C1 segment of cervical spinal cord (tissue), 14 donors: ENCODE measurements at regions not wholly inside any gene's neighbourhood (a gene's known extent, or its start where the extent isn't known, plus 50 kb on each side); places are given as distances from the start of the nearest gene placed in this dataset.
"Not testable (repeated sequence)": the region's sequence is repeated elsewhere in the genome, so short reads cannot be mapped to it uniquely, and the experiment has no call there.

Experiments used
- DNase-seq, 14 donors: peaks; one replicate each; lab custom pipeline; 2025; lab: John Stamatoyannopoulos, UW

DNA sequence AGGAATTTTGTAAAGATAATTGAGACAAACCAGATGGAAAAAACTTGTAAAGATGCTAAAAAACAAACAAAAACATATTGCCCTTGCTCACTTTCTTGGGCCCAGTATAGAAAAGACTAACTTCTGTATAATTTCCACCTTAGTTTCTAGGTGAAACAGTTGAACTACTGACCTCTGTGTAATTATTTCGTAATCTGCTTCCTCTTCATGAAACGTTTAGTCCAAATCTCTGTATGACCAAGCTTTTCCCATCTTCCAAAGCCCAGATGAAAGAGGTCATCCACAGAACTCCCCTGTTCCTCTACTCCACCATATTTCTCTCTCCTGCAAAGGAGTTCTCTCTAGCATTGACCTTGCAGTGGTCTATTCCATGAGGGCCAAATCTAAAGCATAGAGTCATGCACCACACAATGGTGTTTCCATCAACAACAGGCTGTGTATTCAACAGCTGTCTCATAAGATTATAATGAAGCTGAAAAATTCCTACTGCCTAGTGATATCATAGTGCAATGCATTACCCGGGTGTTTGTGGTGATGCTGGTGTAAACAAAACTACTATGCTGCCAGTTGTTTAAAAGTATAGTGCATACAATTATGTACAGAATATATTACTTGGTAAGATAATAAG is 647.6 kb downstream of the TNS3 start:
- no peak for DNase-seq

DNA sequence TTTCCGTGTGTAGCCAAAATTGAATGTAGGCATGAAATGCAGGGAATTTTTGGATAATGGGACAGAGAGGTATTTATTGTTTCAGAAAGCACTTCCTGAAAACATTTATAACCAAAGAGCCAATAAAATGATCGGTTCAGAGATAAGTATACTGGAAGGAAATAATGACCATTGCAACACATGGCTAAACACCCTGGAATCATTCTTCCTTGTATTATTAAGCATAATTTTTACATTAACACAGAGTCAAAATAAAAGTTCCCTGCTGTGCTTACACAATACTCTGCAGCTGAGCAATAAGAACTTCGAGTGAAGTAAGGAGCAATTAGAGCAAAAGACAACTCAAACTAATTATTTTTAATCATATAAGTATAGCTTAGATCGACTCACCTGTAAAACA is 648.3 kb downstream of the TNS3 start:
- DNase-seq = no peak

DNA sequence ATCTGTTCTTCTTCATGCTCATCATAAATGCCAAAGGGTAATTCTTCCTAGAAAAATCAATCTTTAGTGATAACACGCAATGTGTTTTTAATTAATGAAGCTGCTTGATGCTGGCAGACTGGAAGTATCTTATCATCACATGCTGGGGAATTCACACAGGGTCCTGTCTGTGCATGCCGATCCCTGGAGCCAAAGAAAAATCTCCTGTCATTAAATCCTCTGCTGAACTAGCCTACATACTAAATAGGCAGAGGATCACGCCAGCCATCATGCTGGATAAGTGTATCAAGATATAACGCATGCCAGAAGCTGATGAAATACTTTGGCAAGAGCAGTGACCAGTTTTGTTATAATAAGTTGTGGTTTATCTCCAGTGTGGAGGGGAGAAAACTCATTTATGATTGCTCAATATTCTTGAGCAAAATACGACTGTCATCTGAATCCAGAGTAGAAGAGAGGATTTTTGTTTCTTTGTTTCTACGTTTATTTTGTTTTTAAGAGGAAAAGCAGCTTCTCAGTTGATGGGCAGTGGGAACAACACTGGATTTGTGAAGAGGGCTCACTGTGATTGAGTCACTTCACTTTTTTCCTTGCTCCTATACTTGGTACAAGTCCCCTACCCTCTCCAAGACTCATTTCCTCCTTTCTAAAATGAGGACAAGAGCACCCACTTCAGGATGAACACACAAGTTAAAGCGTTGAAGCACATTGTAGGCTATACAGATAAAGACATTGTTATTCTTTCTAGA is 649.1 kb downstream of the TNS3 start:
- DNase-seq = peak in 1 of 14 donors; percentile 7

DNA sequence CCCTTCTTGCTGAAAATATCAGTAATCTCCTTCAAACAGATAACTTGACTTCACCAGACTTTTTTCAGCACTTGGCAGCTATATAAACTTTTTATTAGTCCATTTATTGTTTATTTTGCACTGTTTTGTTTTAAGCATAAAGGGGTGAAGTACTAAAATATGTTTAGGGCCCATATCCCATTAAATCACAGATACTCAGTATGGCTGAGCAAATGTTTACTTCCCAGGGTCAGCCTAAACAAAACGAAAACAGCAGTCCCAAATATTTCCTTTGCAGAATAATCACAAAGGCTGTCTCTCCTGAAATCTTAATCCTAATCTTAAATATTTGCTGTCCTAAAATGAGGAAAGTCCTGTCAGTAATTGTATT is 649.6 kb downstream of the TNS3 start:
- DNase-seq = no peak

DNA sequence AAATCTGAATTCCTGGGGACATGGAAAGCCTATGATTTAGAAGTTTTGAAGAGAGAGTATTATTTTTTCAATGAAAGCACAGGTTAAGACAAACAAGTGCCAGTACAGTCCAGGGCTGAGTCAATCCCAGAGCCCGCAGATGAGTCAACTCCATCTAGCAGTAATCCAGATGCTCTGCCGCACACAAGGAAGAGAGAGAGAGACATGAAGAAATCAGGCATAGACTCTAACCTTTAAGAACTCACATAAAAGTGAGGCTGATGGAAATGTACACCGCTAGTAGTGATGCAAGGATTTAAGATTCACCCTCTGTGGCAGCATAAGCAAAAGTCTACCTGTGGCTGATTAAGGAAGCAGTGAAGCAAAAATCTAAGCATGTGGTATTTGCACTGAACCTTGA is 651.5 kb downstream of the TNS3 start:
- no peak for DNase-seq

DNA sequence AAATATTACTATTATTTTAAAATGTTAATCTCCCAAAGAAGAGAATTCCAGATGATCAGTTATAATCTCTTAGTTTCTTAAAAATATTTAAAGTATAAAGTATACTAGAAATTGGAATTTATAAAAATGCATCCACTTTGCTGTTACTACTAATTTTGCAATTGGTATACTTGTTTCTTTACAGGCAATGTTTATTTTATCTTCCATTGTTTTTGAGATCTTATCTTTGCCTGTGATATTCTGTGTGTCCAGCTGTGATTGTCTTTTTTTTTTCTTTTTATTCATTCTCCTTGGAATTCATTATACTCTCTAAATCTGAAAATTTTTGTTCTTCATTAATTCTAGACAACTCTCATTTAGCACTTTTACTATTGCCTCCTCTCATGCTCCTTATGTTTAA is 652.6 kb downstream of the TNS3 start:
- DNase-seq = no peak

GRCh38 chr7:46928719-46929118 is 653.2 kb downstream of the TNS3 start:
- no peak for DNase-seq

DNA sequence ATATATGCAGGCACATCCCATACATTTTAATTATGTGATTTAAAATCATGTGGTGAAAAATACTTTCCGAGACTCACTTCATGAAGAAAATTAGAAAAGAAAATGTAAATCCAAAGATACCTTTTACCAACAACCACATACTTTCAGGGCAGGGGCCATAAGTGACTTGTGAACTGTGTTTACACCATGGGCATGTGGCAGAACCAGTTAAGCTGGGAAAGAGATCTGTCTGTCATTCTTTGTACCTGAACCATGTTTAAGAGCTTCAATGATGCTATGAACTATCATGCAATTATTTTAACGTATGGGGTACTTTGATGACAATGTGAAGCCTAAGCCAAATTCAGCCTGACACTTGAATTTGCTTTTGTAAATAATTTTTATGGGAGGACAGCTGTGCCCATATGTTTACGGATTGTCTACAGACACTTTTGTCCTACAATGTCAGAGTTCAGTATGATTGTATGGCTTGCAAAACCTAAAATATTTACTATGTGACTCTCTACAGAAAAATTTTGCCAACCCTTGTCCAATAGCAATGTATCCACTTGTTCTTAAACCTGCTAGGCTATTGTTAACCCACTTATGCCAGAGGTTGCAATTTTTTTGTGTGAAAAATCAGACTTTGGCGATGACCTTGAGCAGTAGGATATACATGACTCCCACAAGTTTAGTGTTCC is 654.6 kb downstream of the TNS3 start:
- no peak for DNase-seq

DNA sequence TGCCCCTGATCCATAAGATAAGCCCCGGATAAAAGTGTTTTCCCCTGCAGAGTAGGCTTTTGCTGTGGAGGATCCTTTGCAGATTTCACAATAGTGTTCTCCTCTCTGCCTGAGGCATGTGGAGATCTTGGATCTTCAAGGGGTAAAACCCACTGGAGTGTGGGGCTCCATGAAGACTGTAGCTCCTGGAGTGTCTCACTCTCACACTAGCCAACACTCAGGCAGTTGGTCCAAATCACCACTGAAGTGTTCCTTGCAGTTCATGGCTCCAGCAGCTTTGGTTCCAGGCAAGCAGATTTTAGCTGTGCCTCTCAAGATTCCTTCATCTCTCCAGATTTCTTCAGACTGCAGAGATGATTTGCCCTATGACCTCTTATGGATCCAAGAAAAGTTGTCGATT is 665.3 kb downstream of the TNS3 start:
- DNase-seq = no peak

DNA sequence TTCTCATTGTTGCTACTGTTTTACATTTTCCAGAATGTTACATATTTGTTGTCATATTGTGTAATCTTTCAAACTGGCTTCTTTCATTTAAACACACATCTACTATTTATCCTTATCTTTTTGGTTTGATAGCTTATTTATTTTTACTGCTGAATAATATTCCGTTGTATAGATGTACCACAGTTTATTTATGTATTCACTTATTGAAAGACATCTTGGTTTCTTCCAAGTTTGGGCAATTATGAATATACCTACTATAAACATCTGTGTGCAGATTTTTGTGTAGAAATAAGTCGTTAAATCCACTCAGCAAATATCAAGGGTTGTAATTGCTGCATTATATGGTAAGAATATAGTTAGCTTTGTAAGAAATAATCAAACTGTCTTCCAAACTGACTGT is 669.2 kb downstream of the TNS3 start:
- no peak for DNase-seq

DNA sequence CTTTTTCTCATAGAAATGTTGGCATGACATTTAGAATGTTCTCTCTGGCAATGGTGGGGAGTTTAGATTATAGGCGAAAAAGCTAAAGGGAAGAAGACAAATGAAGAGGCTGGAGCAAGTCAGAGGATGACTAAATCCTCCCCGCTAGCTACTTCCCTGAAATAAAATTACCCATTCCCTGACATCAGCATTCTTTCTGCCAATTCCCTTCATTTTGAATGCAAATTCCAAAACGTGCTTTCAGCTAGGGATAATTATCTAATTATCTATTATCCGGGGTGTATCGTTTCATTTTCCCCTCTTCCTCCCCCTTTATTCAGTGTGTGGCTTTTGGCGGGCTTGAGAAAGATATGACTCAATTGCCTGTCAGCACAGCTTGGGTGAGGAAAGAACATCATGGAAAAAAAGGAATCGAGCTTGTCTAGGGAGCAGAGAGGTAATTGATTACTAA is 672.3 kb downstream of the TNS3 start:
- DNase-seq = no peak

GRCh38 chr7:46908770-46909169 is 673.1 kb downstream of the TNS3 start:
- no peak for DNase-seq

DNA sequence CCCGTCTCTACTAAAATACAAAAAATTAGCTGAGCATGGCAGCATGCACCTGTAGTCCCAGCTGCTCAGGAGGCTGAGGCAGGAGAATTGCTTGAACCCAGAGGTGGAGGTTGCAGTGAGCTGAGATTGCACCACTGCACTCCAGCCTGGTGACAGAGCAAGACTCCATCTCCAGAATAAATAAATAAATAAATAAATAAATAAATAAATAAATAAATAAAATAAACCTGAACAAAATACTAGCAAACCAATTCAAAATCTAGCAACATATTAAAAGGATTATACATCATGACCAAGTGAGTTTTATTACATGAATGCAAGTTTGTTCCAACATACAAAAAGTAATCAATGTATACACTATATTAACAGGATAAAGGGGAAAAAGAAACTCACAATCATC is 677.4 kb downstream of the TNS3 start:
- not testable (repeated sequence) for DNase-seq

DNA sequence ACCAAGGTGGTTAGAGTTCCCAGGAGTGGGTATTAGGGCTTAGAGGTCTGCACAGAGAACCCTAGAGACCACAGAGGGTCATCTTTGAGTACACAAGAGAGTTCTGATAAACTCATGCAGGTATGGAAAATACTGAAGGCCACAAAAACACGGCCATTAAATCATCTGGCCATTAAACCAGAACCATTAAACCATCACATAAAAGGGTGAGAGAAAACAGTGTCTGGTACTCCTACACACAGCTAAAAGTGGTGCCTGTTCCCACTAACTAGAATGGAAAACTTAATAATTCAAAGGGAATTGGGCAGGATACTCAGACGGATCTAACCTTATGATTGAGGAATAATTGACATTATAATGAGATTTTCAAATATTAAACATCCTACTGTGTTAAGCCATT is 679.4 kb downstream of the TNS3 start:
- no peak for DNase-seq

- no peak for DNase-seq
Observed at GRCh38 chr7:46900312-46901263, 681.3 kb downstream of the TNS3 start.

- DNase-seq = no peak
Observed at GRCh38 chr7:46897381-46897780, 684.5 kb downstream of the TNS3 start.

- no peak for DNase-seq
Observed at GRCh38 chr7:46886669-46887374, 695.1 kb downstream of the TNS3 start.

DNA sequence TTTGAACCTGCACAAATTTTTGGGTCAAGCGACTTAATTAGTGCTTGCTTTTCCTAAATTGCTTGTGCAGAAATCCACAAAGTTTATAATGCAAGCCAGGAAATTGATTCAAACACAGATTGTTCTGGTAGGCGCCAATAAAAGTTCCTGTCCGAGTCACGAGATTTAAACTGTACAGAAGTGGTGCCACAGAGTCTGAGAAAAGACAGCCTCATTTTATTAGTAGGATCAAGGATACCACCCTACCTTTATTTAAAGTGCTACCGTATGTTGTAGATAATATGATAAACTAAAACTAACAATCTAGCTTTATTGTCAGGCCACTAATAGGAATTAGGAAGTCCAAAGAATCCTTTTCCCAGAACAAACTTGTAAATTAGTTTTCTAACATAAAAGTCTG is 696.7 kb downstream of the TNS3 start:
- DNase-seq = no peak

GRCh38 chr7:46881507-46882127 is 700.3 kb downstream of the TNS3 start:
- no peak for DNase-seq

DNA sequence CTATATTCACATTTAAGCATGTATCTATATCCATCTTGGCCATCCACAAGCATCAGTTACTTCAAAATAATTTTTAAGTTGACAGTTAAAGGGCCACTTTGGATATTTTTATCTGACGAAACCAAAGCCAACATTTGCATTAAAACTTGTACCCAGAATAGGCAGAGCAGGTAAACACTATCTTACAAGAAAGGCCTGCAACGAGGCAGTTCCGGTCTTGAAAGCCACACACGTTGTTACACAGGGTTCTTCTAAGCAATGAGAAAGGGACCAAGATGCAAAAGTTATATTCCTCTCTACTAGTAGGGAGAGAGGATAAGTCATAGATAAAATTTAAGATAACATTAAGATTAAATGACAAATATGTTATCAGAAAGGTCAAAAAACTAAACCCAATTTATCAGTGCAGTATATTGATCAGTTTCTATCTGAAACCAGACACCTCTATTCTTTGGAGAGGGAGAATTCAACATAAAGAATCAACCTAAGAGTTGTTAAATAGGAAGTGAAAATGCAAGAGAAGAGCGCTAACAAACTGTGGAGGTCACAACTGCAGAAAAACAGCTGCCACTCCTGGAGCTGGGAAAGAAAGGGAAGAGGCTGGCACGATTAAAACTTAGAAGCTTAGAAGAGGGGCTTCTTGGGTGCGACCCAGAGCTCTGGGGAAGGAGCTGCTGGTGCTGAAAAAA is 701.3 kb downstream of the TNS3 start:
- no peak for DNase-seq
